HEK293 (cell line): ENCODE measurements at regions not wholly inside any gene's neighbourhood (a gene's known extent, or its start where the extent isn't known, plus 50 kb on each side); places are given as distances from the start of the nearest gene placed in this dataset.

Source experiments
- CTCF ChIA-PET: fragments of 350-600 bp; formaldehyde crosslinking; extraction: SDS; loops from one replicate; lab custom pipeline; 2021; ENCODE audit warnings: antibody characterized with exemption; lab: Yijun Ruan, JAX
- POLR2A ChIA-PET: fragments of 300-600 bp; formaldehyde crosslinking; extraction: SDS; loops from one replicate; lab custom pipeline; 2020; ENCODE audit warnings: antibody characterized with exemption, inconsistent platforms; lab: Yijun Ruan, JAX
- H3K27ac ChIP-seq: fragments of 200-500 bp; sonication (Bioruptor generic); 2 replicates; pipeline ENCODE4 v1.5.1; 2014; ENCODE audit warnings: low read depth, low read length, control low read depth, inconsistent platforms; ENCODE audit errors: extremely low read depth
- H3K36me3 ChIP-seq, 2 experiments: fragments of 200-500 bp in 1 of 2; sonication (Bioruptor generic) in 1 of 2; 1 replicate in 1 of 2; 2 replicates in 1 of 2; pipeline ENCODE4 v1.5.1; 2014 to 2017; ENCODE audit warnings: inconsistent platforms in 2 of 2, low read length in 2 of 2; ENCODE audit not compliant: control insufficient read depth in 2 of 2, insufficient read depth in 1 of 2
- H3K4me1 ChIP-seq: fragments of 200-500 bp; sonication (Bioruptor generic); 2 replicates; pipeline ENCODE4 v1.5.1; 2014; ENCODE audit warnings: mild to moderate bottlenecking, low read length, inconsistent platforms; ENCODE audit not compliant: control insufficient read depth, insufficient read depth
- H3K4me3 ChIP-seq: 2 replicates; pipeline ENCODE4 v1.5.1; 2011; ENCODE audit warnings: low read depth, mild to moderate bottlenecking, control low read depth, low read length, moderate library complexity
- H3K9me3 ChIP-seq: fragments of 200-500 bp; sonication (Bioruptor generic); 2 replicates; pipeline ENCODE4 v1.5.1; 2014; ENCODE audit warnings: low read depth, low read length, inconsistent platforms; ENCODE audit not compliant: control insufficient read depth, insufficient read depth
- EGR2 ChIP-seq: fragments of 450-650 bp; formaldehyde crosslinking; IDR thresholded peaks from 2 replicates; pipeline ENCODE4 v1.5.1; 2016; ENCODE audit warnings: low read depth, missing biosample characterization, missing genetic modification characterization
- GFI1B ChIP-seq: fragments of 450-650 bp; formaldehyde crosslinking; IDR thresholded peaks from 2 replicates; pipeline ENCODE4 v1.5.1; 2016; ENCODE audit warnings: missing biosample characterization, missing genetic modification characterization
- GLIS2 ChIP-seq: fragments of 450-650 bp; formaldehyde crosslinking; IDR thresholded peaks from 2 replicates; pipeline ENCODE4 v1.5.1; 2016; ENCODE audit warnings: missing biosample characterization, missing genetic modification characterization
- HOXC10 ChIP-seq: sonication (generic); formaldehyde crosslinking; IDR thresholded peaks from 2 replicates; pipeline ENCODE4 v1.8.1; 2023; ENCODE audit warnings: mild to moderate bottlenecking, missing genetic modification reagents
- KLF16 ChIP-seq: fragments of 450-650 bp; formaldehyde crosslinking; IDR thresholded peaks from 2 replicates; pipeline ENCODE4 v1.5.1; 2017; ENCODE audit warnings: missing biosample characterization, missing genetic modification characterization
- KLF8 ChIP-seq: fragments of 450-650 bp; formaldehyde crosslinking; IDR thresholded peaks from 2 replicates; pipeline ENCODE4 v1.5.1; 2016; ENCODE audit warnings: missing biosample characterization, missing genetic modification characterization
- MYNN ChIP-seq: fragments of 450-650 bp; formaldehyde crosslinking; IDR thresholded peaks from 2 replicates; pipeline ENCODE4 v1.5.1; 2016; ENCODE audit warnings: missing biosample characterization, missing genetic modification characterization, borderline replicate concordance
- RBAK ChIP-seq: fragments of 450-650 bp; formaldehyde crosslinking; IDR thresholded peaks from 2 replicates; pipeline ENCODE4 v1.5.1; 2016; ENCODE audit warnings: missing biosample characterization, missing genetic modification characterization
- TRIM28 ChIP-seq: IDR thresholded peaks from 2 replicates; pipeline ENCODE4 v1.6.1; 2011; ENCODE audit warnings: low read length, control low read depth, borderline replicate concordance
- ZFP69B ChIP-seq: fragments of 450-650 bp; formaldehyde crosslinking; IDR thresholded peaks from 2 replicates; pipeline ENCODE4 v1.5.1; 2016; ENCODE audit warnings: missing biosample characterization, missing genetic modification characterization
- ZNF248 ChIP-seq: fragments of 450-650 bp; formaldehyde crosslinking; IDR thresholded peaks from 2 replicates; pipeline ENCODE4 v1.5.1; 2017; ENCODE audit warnings: missing biosample characterization, missing genetic modification characterization
- ZNF311 ChIP-seq: fragments of 450-650 bp; formaldehyde crosslinking; IDR thresholded peaks from 2 replicates; pipeline ENCODE4 v1.5.1; 2017; ENCODE audit warnings: missing biosample characterization, missing genetic modification characterization, borderline replicate concordance
- ZNF335 ChIP-seq: fragments of 450-650 bp; formaldehyde crosslinking; conservative IDR thresholded peaks from 2 replicates; pipeline ENCODE4 v1.5.1; 2016; ENCODE audit warnings: missing biosample characterization, missing genetic modification characterization
- ZNF341 ChIP-seq: fragments of 450-650 bp; formaldehyde crosslinking; IDR thresholded peaks from 2 replicates; pipeline ENCODE4; 2016; ENCODE audit warnings: low read depth, missing biosample characterization, missing genetic modification characterization
- ZNF501 ChIP-seq: fragments of 450-650 bp; formaldehyde crosslinking; IDR thresholded peaks from 2 replicates; pipeline ENCODE4 v1.5.1; 2016; ENCODE audit warnings: missing biosample characterization, missing genetic modification characterization
- ZNF514 ChIP-seq: fragments of 450-650 bp; formaldehyde crosslinking; IDR thresholded peaks from 2 replicates; pipeline ENCODE4 v1.5.1; 2016; ENCODE audit warnings: missing biosample characterization, missing genetic modification characterization
- ZNF549 ChIP-seq: fragments of 450-650 bp; IDR thresholded peaks from 2 replicates; pipeline ENCODE4 v1.5.1; 2018; ENCODE audit warnings: missing biosample characterization, missing genetic modification characterization, mild to moderate bottlenecking, inconsistent platforms, moderate library complexity
- ZNF596 ChIP-seq: fragments of 450-650 bp; IDR thresholded peaks from 2 replicates; pipeline ENCODE4 v1.5.0; 2018; ENCODE audit warnings: missing biosample characterization, mild to moderate bottlenecking, missing genetic modification characterization, moderate library complexity
- ZNF664 ChIP-seq: fragments of 450-650 bp; formaldehyde crosslinking; IDR thresholded peaks from 2 replicates; pipeline ENCODE4 v1.5.1; 2016; ENCODE audit warnings: missing biosample characterization, missing genetic modification characterization
- ZNF670 ChIP-seq: fragments of 450-650 bp; formaldehyde crosslinking; IDR thresholded peaks from 2 replicates; pipeline ENCODE4 v1.5.1; 2016; ENCODE audit warnings: missing biosample characterization, missing genetic modification characterization, low read depth
- ZNF677 ChIP-seq: fragments of 450-650 bp; IDR thresholded peaks from 2 replicates; pipeline ENCODE4 v1.5.0; 2018; ENCODE audit warnings: missing biosample characterization, mild to moderate bottlenecking, missing genetic modification characterization, moderate library complexity
- ZNF785 ChIP-seq: fragments of 450-650 bp; formaldehyde crosslinking; IDR thresholded peaks from 2 replicates; pipeline ENCODE4 v1.5.1; 2016; ENCODE audit warnings: missing biosample characterization, missing genetic modification characterization
- TF ChIP-seq, protein P1 (sequence below): fragments of 450-650 bp; formaldehyde crosslinking; IDR thresholded peaks from 2 replicates; pipeline ENCODE4 v1.5.1; 2017; ENCODE audit warnings: missing biosample characterization, missing genetic modification characterization
- TF ChIP-seq, protein P2 (sequence below): fragments of 450-650 bp; formaldehyde crosslinking; IDR thresholded peaks from 2 replicates; pipeline ENCODE4 v1.5.1; 2016; ENCODE audit warnings: missing biosample characterization, missing genetic modification characterization
- TF ChIP-seq, protein P3 (sequence below): fragments of 450-650 bp; formaldehyde crosslinking; IDR thresholded peaks from 2 replicates; pipeline ENCODE4 v1.5.1; 2016; ENCODE audit warnings: missing biosample characterization, missing genetic modification characterization

DNA sequence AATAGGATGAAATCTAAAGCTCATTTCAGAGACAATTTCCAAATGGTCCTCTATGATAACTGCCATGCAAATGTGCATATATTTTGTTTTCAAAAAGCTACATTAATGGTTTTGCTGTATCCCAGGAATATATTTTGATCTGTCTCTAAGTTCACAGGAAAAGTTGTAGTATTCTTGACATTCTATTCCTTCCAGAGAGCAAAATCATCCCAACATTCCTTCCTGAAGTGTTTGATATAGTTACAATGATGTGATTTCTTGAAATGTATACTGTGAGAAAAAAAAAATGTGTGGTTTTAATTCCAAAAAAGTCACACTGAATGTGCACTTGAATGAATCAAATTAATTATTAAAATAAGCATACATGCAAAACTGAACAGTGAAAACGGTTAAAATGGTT, 996.0 kb upstream of the CITED2 start:
- POLR2A ChIA-PET = no interaction called here
- no peaks in the 10 kb centered on the region for H3K4me1 ChIP-seq

DNA sequence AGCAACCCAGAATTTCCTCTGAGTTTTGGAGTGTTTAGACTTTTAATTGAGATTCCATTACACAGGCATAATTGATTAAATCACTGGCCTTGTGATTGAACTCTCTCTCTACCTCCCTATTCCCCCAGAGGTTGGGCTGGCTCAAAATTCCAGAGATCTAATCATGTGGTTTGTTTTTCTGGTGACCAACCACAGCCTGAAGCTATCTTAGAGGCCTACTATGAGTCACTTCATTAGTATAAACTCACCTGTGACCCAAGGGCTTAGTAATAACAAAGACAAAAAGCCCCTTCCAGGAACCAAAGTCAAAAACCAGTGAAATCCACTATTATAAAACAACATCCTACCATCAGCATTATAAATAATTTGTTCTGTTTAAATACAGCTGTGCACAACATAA, 992.5 kb upstream of the CITED2 start:
- POLR2A ChIA-PET = no interaction called here
- TF ChIP-seq, protein P1, sequence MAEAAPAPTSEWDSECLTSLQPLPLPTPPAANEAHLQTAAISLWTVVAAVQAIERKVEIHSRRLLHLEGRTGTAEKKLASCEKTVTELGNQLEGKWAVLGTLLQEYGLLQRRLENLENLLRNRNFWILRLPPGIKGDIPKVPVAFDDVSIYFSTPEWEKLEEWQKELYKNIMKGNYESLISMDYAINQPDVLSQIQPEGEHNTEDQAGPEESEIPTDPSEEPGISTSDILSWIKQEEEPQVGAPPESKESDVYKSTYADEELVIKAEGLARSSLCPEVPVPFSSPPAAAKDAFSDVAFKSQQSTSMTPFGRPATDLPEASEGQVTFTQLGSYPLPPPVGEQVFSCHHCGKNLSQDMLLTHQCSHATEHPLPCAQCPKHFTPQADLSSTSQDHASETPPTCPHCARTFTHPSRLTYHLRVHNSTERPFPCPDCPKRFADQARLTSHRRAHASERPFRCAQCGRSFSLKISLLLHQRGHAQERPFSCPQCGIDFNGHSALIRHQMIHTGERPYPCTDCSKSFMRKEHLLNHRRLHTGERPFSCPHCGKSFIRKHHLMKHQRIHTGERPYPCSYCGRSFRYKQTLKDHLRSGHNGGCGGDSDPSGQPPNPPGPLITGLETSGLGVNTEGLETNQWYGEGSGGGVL (tag by site-specific recombination) = no peak
- TF ChIP-seq RBAK (tag by site-specific recombination) = no peak
- TF ChIP-seq, protein P2, sequence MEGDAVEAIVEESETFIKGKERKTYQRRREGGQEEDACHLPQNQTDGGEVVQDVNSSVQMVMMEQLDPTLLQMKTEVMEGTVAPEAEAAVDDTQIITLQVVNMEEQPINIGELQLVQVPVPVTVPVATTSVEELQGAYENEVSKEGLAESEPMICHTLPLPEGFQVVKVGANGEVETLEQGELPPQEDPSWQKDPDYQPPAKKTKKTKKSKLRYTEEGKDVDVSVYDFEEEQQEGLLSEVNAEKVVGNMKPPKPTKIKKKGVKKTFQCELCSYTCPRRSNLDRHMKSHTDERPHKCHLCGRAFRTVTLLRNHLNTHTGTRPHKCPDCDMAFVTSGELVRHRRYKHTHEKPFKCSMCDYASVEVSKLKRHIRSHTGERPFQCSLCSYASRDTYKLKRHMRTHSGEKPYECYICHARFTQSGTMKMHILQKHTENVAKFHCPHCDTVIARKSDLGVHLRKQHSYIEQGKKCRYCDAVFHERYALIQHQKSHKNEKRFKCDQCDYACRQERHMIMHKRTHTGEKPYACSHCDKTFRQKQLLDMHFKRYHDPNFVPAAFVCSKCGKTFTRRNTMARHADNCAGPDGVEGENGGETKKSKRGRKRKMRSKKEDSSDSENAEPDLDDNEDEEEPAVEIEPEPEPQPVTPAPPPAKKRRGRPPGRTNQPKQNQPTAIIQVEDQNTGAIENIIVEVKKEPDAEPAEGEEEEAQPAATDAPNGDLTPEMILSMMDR (tag by site-specific recombination) = no peak
- TF ChIP-seq ZNF311 (tag by site-specific recombination) = no peak
- no peak for TF ChIP-seq ZNF664
- TF ChIP-seq, protein P3, sequence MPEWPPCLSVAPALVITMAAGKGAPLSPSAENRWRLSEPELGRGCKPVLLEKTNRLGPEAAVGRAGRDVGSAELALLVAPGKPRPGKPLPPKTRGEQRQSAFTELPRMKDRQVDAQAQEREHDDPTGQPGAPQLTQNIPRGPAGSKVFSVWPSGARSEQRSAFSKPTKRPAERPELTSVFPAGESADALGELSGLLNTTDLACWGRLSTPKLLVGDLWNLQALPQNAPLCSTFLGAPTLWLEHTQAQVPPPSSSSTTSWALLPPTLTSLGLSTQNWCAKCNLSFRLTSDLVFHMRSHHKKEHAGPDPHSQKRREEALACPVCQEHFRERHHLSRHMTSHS (tag by site-specific recombination) = no peak
- TF ChIP-seq ZFP69B (tag by site-specific recombination) = no peak
- TF ChIP-seq GLIS2 (tag by site-specific recombination) = no peak
- no peak for TF ChIP-seq HOXC10 (CRISPR knock-in tag)
- TF ChIP-seq ZNF335 (tag by site-specific recombination) = no peak
- TF ChIP-seq ZNF596 (tag by site-specific recombination) = no peak
- no peak for TF ChIP-seq ZNF341
- no peak for TF ChIP-seq EGR2 (tag by site-specific recombination)
- no peak for TF ChIP-seq ZNF501 (tag by site-specific recombination)
- Histone ChIP-seq H3K36me3 (no peaks in the 10 kb centered on the region), H3K27ac (no peak overlapping the region), H3K4me1 (no peaks in the 10 kb centered on the region), H3K4me3 (no peak overlapping the region), H3K9me3 (no peaks in the 10 kb centered on the region)
- CTCF ChIA-PET = interaction anchor here (0.8 kb wide), 1 partner anchor 1142 kb away, joined by 3 read pairs; no protein-coding TSS in a partner anchor

More for the DNA sequence above, 996.0 kb upstream of the CITED2 start:
- H3K4me3 ChIP-seq = no peak overlapping the region
- TF ChIP-seq GLIS2 (tag by site-specific recombination) = no peak
- no peak for TF ChIP-seq TRIM28
- TF ChIP-seq GFI1B (tag by site-specific recombination) = no peak
- no peak for TF ChIP-seq ZNF514 (tag by site-specific recombination)
- TF ChIP-seq ZNF670 (tag by site-specific recombination) = no peak
- TF ChIP-seq MYNN (tag by site-specific recombination) = no peak
- TF ChIP-seq ZNF785 (tag by site-specific recombination) = no peak
- no peak for TF ChIP-seq KLF8 (tag by site-specific recombination)
- no peak for TF ChIP-seq ZNF248 (tag by site-specific recombination)
- TF ChIP-seq ZNF549 = no peak
- TF ChIP-seq KLF16 (tag by site-specific recombination) = no peak
- TF ChIP-seq ZNF677 (tag by site-specific recombination) = no peak
- TF ChIP-seq, all 188 proteins: peak for 0
- Histone ChIP-seq H3K9me3 (no peaks in the 10 kb centered on the region), H3K36me3 (no peaks in the 10 kb centered on the region), H3K27ac (no peak overlapping the region)
- CTCF ChIA-PET = no interaction called here
